Vagina (tissue), 2 donors: ENCODE measurements at regions not wholly inside any gene's neighbourhood (a gene's known extent, or its start where the extent isn't known, plus 50 kb on each side); places are given as distances from the start of the nearest gene placed in this dataset.

ENCODE experiments used
- CTCF ChIP-seq, 3 experiments: fragments of 450-650 bp in 2 of 3; fragments of 200-600 bp in 1 of 3; sonication (generic) in 1 of 3; IDR thresholded peaks; one replicate each; pipeline ENCODE4 v1.5.1; 2017 to 2019; ENCODE audit warnings: antibody characterized with exemption in 3 of 3, mild to moderate bottlenecking in 2 of 3, moderate library complexity in 2 of 3
- POLR2A ChIP-seq, 2 donors: fragments of 450-650 bp; IDR thresholded peaks; one replicate each; pipeline ENCODE4 v1.6.1; 2017; ENCODE audit warnings: antibody characterized with exemption in 2 of 2, mild to moderate bottlenecking in 2 of 2, moderate library complexity in 2 of 2
- POLR2AphosphoS5 ChIP-seq, 2 donors: sonication (generic); formaldehyde crosslinking; IDR thresholded peaks; one replicate each; pipeline ENCODE4 v1.9.0; 2017; ENCODE audit warnings: antibody characterized with exemption in 2 of 2, mild to moderate bottlenecking in 2 of 2, low read depth in 1 of 2; ENCODE audit not compliant: insufficient read depth in 1 of 2

- TF ChIP-seq CTCF (IDR thresholded peaks at IDR 0.05) (no peak), POLR2A (IDR thresholded peaks at IDR 0.05) (no peak), POLR2AphosphoS5 (IDR thresholded peaks at IDR 0.05; ENCODE audit: insufficient read depth in 1 of 2, low read depth in 1 of 2) (no peak)
These were observed 213.6 kb downstream of the GLI2 start for GRCh38 chr2:120949027-120949956.
